ENCODE measurements at regions not wholly inside any gene's neighbourhood (a gene's known extent, or its start where the extent isn't known, plus 50 kb on each side); places are given as distances from the start of the nearest gene placed in this dataset.

DNA sequence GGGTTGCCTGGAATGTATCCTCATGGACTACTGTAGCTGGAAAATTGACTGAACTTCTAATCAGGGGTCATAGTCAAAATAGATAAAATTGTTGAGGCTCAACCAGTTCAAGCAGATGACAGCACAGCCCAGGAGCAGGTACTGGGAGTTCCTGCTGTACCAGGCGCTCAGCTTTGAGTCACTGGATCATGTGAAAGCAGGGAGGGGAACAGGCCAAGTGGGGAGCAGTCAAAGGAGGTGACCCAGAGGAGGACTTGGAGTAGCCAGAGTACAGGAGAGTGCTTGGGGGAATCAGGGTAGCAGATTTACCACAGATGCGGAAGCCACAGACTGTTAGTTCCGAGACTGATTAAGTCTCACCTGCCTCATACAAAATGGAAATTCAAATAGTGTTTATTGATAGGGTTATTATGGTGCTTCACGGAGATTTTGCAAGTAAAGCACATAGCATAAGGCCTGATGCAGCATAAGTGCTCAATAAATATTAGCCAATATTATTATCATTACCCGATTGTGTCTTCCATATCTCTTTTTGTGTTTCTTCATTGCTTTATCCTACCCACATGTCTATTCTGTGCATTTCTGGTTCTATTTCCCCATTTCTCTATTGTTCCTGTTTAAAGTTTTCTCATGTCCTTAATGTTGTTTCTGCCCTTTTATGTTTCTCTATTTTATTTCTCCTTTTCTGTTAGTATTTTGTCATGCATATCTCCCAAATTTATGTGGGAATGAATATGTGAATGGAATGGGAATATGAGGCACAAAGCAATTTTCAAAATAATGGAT, 369.2 kb upstream of the MCTP2 start:
- DNase-seq, result no peak

GRCh38 chr15:93861413-93861812, 369.9 kb upstream of the MCTP2 start:
- DNase-seq, result no peak

DNA sequence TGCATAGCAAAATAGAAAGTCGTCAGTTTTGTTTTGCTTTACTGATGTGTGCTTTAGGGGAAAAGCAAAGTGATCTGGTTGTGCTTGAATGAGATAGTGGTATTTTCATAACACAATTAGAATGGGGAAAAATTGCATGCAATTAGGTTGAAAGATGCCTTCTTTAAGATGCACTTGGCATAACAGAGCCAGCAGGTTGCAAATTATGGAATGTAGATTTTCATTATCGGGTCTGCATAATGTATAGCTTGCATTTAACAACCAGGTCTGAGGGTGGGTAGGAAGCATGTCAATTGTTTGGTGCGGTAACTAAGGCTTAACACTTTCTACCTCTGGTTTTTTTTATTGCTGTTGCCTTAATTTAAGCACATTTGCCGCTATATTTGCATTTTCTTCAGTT, 370.7 kb upstream of the MCTP2 start:
- DNase-seq, result no peak

DNA sequence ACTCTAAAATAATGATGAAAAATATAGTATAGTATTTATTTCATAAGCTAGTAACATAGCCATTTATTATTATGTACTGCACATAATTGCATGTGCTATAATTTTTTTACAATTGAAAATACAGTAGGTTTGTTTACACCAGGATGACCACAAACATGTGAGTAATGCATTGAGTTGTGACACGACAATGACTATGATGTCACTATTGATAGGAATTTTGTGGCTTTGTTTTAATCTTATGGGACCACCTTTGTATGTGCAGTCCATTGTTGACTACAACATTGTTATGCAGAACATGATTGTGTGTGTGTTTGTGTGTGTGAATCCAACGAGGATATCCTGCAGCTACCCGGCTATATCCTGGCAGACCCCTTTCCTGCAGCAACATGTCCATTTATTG, 372.2 kb upstream of the MCTP2 start:
- no peak for DNase-seq

DNA sequence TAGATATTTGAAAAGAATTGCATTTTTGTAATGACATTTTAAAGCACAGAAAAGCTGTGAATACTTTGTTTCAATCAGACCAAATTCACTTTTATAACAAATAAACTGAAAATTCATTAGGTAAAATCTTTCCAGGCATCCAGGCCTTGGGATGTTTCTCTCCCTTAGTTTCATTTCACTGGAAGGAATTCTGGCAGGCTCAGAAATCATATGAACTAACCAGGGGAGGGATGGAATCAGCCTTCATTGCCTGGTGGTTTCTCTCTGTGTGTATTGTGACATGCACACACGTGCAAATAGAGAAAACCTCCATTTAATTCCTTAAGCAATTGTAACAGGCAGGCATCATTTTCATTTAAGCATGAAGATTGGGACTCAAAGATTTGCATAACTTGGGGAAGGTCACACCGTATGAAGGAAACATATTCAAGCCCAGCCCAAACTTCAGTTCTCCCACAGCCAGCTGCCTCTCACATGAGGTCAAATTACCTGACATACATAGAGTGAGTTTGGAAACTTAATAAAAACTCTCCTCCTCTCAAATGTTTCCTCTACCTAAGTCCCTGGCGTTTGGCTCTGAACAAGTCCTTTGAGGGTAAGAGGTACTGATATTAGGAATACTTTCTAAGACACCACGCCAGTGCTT, 376.1 kb upstream of the MCTP2 start:
- DNase-seq, result no peak

- DNase-seq, result no peak
Observed at GRCh38 chr15:93854088-93854487, 377.3 kb upstream of the MCTP2 start.

DNA sequence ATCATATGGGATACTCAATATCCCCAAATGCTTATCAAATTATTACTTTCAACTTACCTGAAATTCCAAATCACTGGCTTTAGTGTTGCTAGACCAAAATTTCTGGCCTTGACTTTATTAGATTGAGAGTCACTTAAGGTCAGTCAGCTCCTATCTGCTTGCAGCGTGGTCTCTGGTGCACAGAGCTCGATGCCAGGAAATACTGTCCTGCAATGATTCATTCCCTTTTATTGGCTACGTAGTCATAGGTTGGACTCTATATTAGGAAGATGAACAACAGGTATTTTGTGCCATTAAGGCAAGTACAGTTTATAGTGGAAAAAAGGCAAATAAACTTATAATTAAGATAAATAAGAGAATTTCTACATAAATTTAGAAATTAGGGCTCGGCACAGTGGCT, 378.6 kb upstream of the MCTP2 start:
- no peak for DNase-seq

- DNase-seq, result no peak
Observed at GRCh38 chr15:93848490-93848889, 382.9 kb upstream of the MCTP2 start.

GRCh38 chr15:93848076-93848475, 383.3 kb upstream of the MCTP2 start:
- DNase-seq, result no peak

- no peak for DNase-seq
Observed at GRCh38 chr15:93846148-93846547, 385.2 kb upstream of the MCTP2 start.

DNA sequence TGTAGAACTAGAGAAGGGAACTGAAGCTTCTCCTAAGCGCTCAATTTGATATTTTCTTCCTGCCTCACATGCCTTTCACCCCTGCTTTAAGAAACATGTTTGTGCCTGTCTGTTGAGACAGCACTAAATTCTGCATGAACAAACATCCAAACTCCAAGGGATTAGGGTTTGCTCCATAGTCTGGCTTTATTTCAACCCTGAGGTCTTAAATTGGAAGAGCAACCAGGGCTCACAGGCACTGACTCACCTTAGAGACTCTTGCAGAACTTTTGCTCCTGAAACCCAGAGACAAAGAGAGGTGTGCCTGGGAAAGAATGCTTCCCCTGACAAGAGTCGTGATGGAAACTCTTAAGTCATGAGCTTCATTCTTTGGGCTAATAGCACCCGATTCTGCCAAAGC, 393.9 kb upstream of the MCTP2 start:
- no peak for DNase-seq

DNA sequence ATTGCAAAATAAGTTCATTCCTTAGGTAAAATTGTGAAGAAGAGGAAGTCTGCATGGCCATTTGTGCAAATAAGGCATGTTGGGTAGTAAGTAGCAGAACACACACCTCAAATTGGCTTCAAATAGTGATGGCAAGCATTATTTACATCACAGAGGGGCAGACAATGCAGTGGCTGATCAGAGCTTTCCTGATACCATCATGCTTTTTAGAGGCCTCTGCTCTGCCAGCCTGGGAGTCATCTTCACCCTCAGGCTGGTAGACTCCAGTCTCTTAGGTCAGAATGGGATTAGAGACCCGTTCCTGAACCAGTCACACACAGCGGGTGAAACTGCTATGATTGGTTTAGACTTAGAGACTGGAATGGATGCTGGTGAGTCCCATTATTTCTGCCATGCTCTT, 396.0 kb upstream of the MCTP2 start:
- DNase-seq, result no peak

DNA sequence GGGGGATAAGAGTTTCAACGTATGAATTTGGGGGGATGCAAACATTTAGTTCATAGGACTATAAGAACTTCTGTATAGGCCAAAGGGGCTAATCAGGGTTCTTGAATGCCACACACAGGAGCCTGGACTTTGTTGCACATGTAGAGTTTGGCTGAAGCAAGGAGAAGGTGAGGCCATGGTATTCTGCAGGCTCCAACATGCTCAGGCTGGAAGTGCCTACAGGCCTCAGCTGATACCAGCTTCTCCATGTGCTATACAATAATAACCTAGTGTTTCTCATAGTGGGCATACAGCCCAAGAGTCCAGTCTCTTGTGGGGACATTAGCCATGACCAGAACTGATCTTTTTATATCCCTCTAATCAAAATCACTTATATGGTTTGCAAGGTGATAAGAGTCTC, 399.7 kb upstream of the MCTP2 start:
- no peak for DNase-seq

DNA sequence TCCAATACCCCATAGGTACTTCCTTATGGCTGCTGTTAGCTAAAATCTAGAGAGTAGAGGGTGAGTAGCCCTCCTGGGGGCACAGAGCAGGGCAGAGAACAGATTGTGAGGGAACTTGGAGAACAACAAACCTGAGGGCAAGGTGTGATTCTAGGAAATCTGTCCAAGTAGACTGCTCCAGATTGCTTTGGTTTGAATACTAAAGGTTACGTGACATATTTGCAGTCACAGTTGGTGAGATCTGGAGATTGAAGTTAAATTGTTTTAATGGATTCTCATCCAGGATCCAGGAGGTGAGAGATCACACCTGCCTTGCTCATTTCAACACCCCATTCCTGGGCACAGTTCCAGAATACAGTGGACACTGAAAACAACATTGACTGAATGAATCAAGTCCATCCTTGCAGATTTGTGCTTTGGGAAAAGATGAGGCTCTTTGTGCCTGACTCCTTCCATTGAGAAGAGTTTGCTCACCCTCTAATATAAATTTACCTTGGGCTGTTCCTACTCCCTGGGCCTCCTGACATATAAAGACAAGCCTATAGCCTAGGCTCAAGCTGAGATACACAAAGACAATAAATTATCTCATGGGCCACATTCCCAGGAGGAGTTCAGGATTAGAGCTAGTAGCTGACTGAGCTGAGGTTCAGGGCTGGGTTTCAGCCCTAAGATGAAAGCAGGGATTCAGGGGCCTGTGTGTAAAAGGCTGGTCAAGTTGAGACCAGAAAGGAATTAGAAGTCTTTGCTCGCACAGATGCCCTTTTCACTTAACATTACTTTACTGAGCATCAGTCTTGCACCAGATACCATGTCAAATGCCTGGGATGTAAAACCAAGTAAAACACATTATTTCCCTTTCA, 400.9 kb upstream of the MCTP2 start:
- no peak for DNase-seq

DNA sequence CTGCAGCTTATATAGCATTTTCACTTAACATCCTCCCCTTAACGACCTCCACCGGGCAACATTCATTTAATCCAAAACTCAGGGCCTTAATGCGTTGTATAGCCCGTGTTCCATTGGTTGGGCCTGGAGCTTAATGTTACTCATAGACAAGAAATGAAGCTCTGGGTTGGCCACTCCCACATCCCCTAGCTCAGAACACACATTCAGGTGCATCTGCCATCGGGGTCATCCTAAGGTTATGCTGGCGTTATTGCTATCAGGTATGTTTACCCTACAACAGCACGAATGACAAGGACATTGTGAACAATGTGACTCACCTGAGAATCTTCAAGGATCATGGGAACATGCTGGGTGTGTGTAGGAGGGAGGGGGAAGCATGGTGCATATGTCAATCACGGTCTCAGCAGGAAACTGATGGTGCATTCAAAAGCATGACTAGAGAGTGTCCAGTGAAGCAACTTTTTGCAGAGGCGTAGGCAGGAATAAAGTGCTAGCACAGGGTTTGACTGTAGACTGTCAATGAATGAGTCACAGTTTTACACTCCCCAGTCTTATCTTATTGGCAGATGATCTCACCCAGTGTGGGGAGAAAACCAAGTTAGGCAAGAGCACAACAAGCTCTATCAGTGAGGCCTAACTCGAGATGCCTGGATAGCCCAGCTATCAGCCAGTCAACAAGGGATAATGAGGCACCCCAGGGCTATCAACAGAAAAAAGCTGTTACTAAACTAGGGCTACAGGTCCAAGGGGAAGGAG, 402.1 kb upstream of the MCTP2 start:
- no peak for DNase-seq

DNA sequence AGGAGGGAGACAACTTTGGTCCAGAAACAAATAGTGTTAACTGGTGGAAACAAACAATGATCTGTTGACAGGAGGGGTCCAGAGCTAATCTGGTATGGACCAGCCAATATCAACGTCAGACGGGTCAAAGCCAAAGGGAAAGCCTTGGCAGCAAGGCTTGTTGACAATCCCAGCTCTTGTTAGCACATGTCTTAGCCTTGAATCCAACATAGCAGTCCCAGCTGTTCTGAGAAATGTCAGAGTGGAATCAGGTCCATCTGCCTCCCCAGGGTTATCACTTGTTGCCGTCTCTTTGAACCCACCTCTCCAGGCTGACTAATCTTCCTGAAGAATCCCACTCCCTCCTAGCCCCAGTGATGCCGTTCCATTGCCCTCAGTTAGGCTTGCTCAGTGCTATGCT, 404.6 kb upstream of the MCTP2 start:
- DNase-seq, result no peak

GRCh38 chr15:93826293-93826692, 405.1 kb upstream of the MCTP2 start:
- no peak for DNase-seq

GRCh38 chr15:93825682-93826081, 405.7 kb upstream of the MCTP2 start:
- no peak for DNase-seq

GRCh38 chr15:93823971-93824913, 407.1 kb upstream of the MCTP2 start:
- no peak for DNase-seq

- no peak for DNase-seq
Observed at GRCh38 chr15:93820566-93820965, 410.8 kb upstream of the MCTP2 start.

GRCh38 chr15:93819826-93820225, 411.5 kb upstream of the MCTP2 start:
- DNase-seq, result no peak

DNA sequence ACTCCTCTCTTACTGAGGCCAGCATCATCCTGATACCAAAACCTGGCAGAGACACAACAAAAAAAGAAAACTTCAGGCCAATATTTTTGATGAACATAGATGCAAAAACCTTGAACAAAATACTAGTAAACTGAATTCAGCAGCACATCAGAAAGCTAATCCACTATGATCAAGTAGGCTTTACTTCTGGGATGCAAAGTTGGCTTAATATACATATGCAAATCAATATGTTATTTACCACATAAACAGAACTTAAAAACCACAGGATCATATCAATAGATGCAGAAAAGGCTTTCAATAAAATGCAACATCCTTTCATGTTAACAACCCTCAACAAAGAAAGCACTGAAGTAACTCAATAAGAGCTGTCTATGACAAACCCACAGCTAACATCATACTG, 414.5 kb upstream of the MCTP2 start:
- no peak for DNase-seq

All from 8988T (cell line).